ENCODE measurements at regions not wholly inside any gene's neighbourhood (a gene's known extent, or its start where the extent isn't known, plus 50 kb on each side); places are given as distances from the start of the nearest gene placed in this dataset.

DNA sequence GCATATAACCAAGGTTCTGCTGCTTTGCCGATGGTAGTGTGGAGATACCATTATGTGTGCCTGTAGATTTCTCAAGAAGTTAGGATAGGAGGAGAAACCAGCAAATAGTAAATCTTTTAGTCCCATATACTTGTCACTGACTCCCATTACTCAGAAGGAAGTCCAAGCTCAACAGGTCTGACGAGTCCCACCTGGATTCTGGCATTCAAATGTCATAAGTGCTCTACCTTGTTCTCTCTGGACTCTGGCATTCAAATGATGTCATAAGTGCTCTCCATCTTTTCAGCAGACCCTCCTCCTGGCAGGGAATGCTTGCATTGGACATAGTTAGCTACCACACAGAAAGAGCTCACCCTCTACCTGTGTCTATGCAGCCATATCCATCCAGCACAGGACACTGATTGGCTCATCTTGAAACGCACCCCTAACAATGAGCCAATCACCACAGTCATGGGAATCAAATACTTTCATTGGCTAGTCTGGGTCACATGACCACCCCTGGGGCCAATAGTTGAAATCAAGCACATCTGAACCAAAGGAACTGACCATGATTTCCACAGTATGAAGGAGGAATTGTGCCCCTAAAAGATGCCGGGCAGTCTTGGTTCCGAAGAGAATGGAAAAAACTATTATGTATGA lies 205.0 kb upstream of the ADAMTS9 start:
- TF ChIP-seq POLR2A (IDR thresholded peaks at IDR 0.05), result no peak
- no peak for TF ChIP-seq CTCF (IDR thresholded peaks at IDR 0.05)

Measured in thyroid gland (tissue), 4 donors.